Activated naive CD8-positive, alpha-beta T cell treated with anti-CD3 and anti-CD28 coated beads for 36 hours (primary cell): ENCODE measurements at regions not wholly inside any gene's neighbourhood (a gene's known extent, or its start where the extent isn't known, plus 50 kb on each side); places are given as distances from the start of the nearest gene placed in this dataset.

ENCODE experiments used
- DNase-seq: peaks from one replicate; pipeline ENCODE4 v3.0.0; 2021
- H3K27ac Mint-ChIP-seq: one replicate; pipeline ENCODE4 v1.8.0; 2022; ENCODE audit warnings: mild to moderate bottlenecking, moderate library complexity, mixed read lengths
- H3K27me3 Mint-ChIP-seq: one replicate; pipeline ENCODE4 v1.8.0; 2022; ENCODE audit warnings: mild to moderate bottlenecking, mixed read lengths
- H3K36me3 Mint-ChIP-seq: one replicate; pipeline ENCODE4 v1.8.0; 2021; ENCODE audit warnings: mild to moderate bottlenecking, mixed read lengths
- H3K4me1 Mint-ChIP-seq: one replicate; pipeline ENCODE4 v1.8.0; 2021; ENCODE audit warnings: mixed read lengths
- H3K4me3 Mint-ChIP-seq: one replicate; pipeline ENCODE4 v1.8.0; 2022; ENCODE audit warnings: mild to moderate bottlenecking, moderate library complexity, mixed read lengths
- H3K9me3 Mint-ChIP-seq: one replicate; pipeline ENCODE4 v1.8.0; 2022; ENCODE audit warnings: mixed read lengths

- H3K27me3 Mint-ChIP-seq: no peaks in the 10 kb centered on the region
- no peak overlapping the region for H3K27ac Mint-ChIP-seq
- H3K9me3 Mint-ChIP-seq: peaks cover 1% of the 10 kb centered on the region
- no peaks in the 10 kb centered on the region for H3K36me3 Mint-ChIP-seq
- no peak for DNase-seq
- no peak overlapping the region for H3K4me3 Mint-ChIP-seq
- H3K4me1 Mint-ChIP-seq: no peaks in the 10 kb centered on the region
Measured at GRCh38 chr2:17328161-17328560, 190.1 kb downstream of the RAD51AP2 start.

- no peaks in the 10 kb centered on the region for H3K4me1 Mint-ChIP-seq
- no peaks in the 10 kb centered on the region for H3K36me3 Mint-ChIP-seq
- peaks cover 1% of the 10 kb centered on the region for H3K9me3 Mint-ChIP-seq
- H3K27me3 Mint-ChIP-seq: no peaks in the 10 kb centered on the region
- no peak for DNase-seq
- no peak overlapping the region for H3K4me3 Mint-ChIP-seq
- no peak overlapping the region for H3K27ac Mint-ChIP-seq
Measured at GRCh38 chr2:17327649-17328048, 190.6 kb downstream of the RAD51AP2 start.

DNA sequence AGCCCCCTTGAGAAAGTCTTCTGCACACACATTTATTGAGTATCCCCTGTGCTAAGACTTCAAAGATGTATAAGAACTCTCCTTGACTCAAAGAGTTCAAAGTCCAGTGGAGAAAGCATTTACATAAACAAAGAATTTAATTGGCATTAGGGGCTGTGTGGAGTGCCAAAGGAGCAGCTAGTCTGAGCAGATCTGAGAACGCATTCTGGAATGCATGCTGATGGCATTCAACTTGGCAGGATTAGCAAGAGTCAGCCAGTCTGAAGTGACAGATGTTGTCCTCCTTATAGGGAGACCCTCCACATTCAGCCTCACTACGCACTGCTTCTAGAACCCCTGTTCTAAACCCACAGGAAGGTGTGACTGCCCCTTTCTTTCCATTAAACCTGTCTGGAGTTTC, 191.5 kb downstream of the RAD51AP2 start:
- Mint-ChIP-seq H3K27me3 (no peaks in the 10 kb centered on the region), H3K9me3 (peaks cover 1% of the 10 kb centered on the region), H3K36me3 (no peaks in the 10 kb centered on the region), H3K4me3 (no peak overlapping the region), H3K4me1 (no peaks in the 10 kb centered on the region), H3K27ac (no peak overlapping the region)
- DNase-seq: no peak

GRCh38 chr2:17323697-17324096, 194.5 kb downstream of the RAD51AP2 start:
- no peak for DNase-seq
- Mint-ChIP-seq H3K4me1 (no peaks in the 10 kb centered on the region), H3K27me3 (no peaks in the 10 kb centered on the region), H3K4me3 (no peak overlapping the region), H3K9me3 (peaks cover 1% of the 10 kb centered on the region), H3K36me3 (no peaks in the 10 kb centered on the region), H3K27ac (no peak overlapping the region)

GRCh38 chr2:17322461-17322860, 195.8 kb downstream of the RAD51AP2 start:
- Mint-ChIP-seq H3K36me3 (no peaks in the 10 kb centered on the region), H3K4me1 (no peaks in the 10 kb centered on the region), H3K27ac (no peak overlapping the region), H3K4me3 (no peak overlapping the region), H3K9me3 (peaks cover 1% of the 10 kb centered on the region), H3K27me3 (no peaks in the 10 kb centered on the region)
- no peak for DNase-seq

DNA sequence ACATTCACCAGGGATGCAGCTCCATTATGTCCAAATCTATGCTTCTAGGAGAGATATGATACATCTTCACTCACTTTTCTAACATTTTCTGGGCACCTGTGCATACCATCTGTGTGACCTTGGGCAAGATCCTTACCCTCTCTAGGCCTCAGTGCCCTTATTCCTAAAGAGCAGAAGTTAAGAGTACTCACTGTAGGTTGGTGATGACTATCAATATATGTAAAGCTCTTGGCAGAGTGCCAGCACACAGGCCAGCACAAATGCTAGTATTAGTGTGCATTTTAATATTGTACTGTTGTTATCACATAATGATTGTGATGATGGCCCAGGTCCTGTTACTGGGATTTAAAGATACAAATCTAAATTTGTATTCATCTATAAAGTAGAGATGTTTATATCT, 199.2 kb downstream of the RAD51AP2 start:
- H3K9me3 Mint-ChIP-seq: no peaks in the 10 kb centered on the region
- DNase-seq: no peak
- H3K27me3 Mint-ChIP-seq: no peaks in the 10 kb centered on the region
- H3K4me3 Mint-ChIP-seq: no peak overlapping the region
- no peaks in the 10 kb centered on the region for H3K36me3 Mint-ChIP-seq
- H3K27ac Mint-ChIP-seq: no peak overlapping the region
- no peaks in the 10 kb centered on the region for H3K4me1 Mint-ChIP-seq

GRCh38 chr2:17318013-17318412, 200.2 kb downstream of the RAD51AP2 start:
- Mint-ChIP-seq H3K4me3 (no peak overlapping the region), H3K4me1 (no peaks in the 10 kb centered on the region), H3K27me3 (no peaks in the 10 kb centered on the region), H3K27ac (no peak overlapping the region), H3K9me3 (no peaks in the 10 kb centered on the region), H3K36me3 (no peaks in the 10 kb centered on the region)
- no peak for DNase-seq

- H3K9me3 Mint-ChIP-seq: no peaks in the 10 kb centered on the region
- no peaks in the 10 kb centered on the region for H3K36me3 Mint-ChIP-seq
- H3K27me3 Mint-ChIP-seq: no peaks in the 10 kb centered on the region
- DNase-seq: no peak
- H3K4me1 Mint-ChIP-seq: no peaks in the 10 kb centered on the region
- no peak overlapping the region for H3K27ac Mint-ChIP-seq
- H3K4me3 Mint-ChIP-seq: no peak overlapping the region
Measured at GRCh38 chr2:17317439-17317976, 200.7 kb downstream of the RAD51AP2 start.

DNA sequence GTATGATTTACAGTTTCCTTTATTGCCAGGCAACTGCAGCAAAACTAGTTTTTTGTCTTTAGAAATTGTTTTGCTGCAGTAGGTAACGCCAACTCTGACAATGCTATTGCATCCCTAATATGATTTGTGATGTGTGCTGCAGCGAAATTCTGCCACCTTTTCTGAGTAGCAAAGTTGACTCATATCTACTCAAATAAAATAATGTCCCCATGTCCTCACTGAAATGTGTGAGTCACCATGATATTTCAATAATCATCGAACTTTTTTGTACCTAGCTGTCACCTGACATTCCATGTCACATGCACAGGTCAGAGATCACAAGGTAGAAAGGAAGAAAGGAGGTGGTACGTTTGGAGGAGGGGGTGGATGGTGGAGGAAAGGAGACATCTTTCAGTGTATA, 205.0 kb downstream of the RAD51AP2 start:
- Mint-ChIP-seq H3K4me3 (no peak overlapping the region), H3K9me3 (no peaks in the 10 kb centered on the region), H3K36me3 (no peaks in the 10 kb centered on the region), H3K4me1 (peaks cover 2% of the 10 kb centered on the region), H3K27ac (no peak overlapping the region), H3K27me3 (peaks cover 3% of the 10 kb centered on the region)
- no peak for DNase-seq

- no peaks in the 10 kb centered on the region for H3K9me3 Mint-ChIP-seq
- no peak overlapping the region for H3K4me3 Mint-ChIP-seq
- no peaks in the 10 kb centered on the region for H3K36me3 Mint-ChIP-seq
- no peak overlapping the region for H3K27ac Mint-ChIP-seq
- no peak for DNase-seq
- H3K4me1 Mint-ChIP-seq: peaks cover 2% of the 10 kb centered on the region
- H3K27me3 Mint-ChIP-seq: peaks cover 7% of the 10 kb centered on the region
Measured at GRCh38 chr2:17311771-17312511, 206.3 kb downstream of the RAD51AP2 start.

DNA sequence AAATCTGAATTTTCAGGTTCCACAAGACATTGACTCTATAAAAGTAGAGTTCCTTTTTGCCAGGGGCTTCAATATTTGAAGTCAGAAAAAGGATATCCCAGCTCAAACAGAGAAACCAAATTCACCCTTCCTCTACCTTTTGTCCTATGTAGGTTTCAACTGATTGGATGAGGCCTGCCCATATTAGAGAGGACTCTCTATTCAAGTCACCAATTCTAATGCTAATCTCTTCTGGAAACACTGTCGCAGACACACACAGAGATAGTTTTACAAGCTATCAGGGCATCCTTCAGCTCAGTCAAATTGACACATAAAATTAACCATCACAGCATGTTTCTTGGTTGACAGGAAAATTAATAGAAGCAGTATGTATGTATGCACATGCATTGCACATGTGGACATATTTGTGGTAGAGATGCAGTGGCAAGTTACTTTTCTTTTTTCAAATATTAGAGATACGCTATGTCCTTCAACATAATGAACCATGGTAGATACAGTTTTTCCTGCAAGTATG, 207.1 kb downstream of the RAD51AP2 start:
- Mint-ChIP-seq H3K27me3 (peaks cover 7% of the 10 kb centered on the region), H3K4me1 (peaks cover 2% of the 10 kb centered on the region), H3K27ac (no peak overlapping the region), H3K9me3 (no peaks in the 10 kb centered on the region), H3K36me3 (no peaks in the 10 kb centered on the region), H3K4me3 (no peak overlapping the region)
- no peak for DNase-seq

DNA sequence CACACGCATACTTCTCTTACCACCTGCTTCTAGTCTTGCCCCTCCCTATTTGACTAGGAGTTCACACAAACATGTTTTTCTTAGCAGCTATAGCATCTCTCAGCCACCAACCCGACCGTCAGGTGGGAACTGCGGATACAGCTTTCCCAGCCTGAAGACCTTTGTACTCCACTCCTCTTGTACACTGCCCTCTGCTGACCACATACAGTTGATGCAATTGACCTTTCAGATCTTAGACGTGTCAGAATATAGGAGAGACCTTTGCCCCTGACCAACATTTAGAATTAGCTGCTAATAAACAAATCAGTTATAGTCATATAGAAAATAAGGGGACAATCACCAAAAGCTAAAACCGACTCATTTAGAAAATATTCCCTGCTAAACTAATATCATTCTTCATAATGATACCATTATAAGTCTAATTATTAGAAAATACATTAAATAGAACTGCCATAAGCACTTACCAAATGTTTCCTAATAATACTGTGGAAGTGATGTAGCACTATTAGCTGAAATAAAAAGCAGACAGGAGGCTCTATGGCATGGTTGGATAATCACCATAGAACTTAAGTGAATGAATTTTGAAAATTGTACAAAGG, 208.4 kb downstream of the RAD51AP2 start:
- Mint-ChIP-seq H3K9me3 (no peaks in the 10 kb centered on the region), H3K4me1 (peaks cover 2% of the 10 kb centered on the region), H3K36me3 (no peaks in the 10 kb centered on the region), H3K4me3 (no peak overlapping the region), H3K27ac (no peak overlapping the region), H3K27me3 (peaks cover 7% of the 10 kb centered on the region)
- DNase-seq: no peak

DNA sequence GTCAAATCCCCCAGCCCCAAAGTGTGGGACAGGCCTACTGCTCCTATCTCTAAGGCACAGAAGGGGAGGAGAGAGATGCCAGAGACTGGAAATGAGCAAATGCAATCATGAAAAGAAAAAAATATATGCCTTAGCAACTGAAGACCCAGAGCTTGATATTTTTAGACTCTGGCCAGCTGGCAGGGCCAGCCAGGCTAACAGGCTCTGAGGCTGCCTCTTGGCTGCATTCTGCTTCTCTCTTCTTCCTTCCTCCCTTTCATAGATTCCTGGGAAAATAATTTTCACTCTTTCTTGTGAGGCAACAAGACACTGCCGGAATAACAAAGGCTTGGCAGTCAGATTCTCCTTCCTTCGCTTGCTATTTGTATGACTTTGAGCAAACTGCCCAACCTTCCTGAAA, 209.1 kb downstream of the RAD51AP2 start:
- H3K27me3 Mint-ChIP-seq: peaks cover 7% of the 10 kb centered on the region
- H3K4me3 Mint-ChIP-seq: no peak overlapping the region

DNA sequence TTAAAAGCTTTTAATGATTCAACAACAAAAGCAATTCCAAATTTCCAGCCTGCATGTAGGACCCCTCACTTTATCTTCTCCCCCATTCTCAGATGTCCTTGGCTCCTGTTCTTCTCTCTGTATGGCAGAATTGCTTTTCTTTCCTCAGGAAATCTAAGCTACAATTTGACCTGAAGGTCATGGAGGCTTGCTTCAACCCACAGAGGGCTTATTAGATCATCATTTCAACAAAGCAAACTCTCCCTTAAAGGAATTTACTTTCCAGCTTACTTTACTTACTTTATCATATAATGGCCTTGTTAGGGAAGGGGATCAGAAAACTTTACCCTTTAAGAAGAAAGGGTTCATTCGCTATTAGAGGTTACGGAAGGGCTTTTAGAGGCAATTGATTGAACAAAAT, 211.5 kb downstream of the RAD51AP2 start:
- Mint-ChIP-seq H3K4me1 (no peaks in the 10 kb centered on the region), H3K4me3 (no peak overlapping the region), H3K9me3 (peaks cover 1% of the 10 kb centered on the region), H3K36me3 (no peaks in the 10 kb centered on the region), H3K27ac (no peak overlapping the region), H3K27me3 (peaks cover 7% of the 10 kb centered on the region)
- DNase-seq: no peak

More for the DNA sequence above, 209.1 kb downstream of the RAD51AP2 start:
- Mint-ChIP-seq H3K9me3 (no peaks in the 10 kb centered on the region), H3K4me1 (peaks cover 2% of the 10 kb centered on the region), H3K27ac (no peak overlapping the region), H3K36me3 (no peaks in the 10 kb centered on the region)
- no peak for DNase-seq

DNA sequence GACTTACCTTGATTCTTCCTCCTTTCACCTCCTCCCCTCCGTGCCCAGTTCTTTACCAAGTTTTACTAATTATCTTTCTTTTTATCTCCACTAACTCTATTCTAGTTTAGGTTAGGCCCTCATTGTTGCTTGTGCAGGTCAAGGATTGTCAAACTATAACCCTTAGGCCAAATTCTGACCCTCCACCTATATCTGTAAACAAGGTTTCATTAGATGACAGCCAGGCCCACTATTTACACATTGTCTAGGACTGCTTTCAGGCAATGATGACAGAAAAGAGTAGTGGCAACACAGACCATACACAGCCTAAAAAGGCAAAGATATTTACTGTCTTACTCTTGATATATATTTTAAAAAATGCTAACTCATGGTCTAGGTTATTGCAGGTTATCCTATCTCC, 212.0 kb downstream of the RAD51AP2 start:
- Mint-ChIP-seq H3K27me3 (peaks cover 7% of the 10 kb centered on the region), H3K4me3 (no peak overlapping the region), H3K9me3 (peaks cover 1% of the 10 kb centered on the region), H3K27ac (no peak overlapping the region), H3K4me1 (no peaks in the 10 kb centered on the region), H3K36me3 (no peaks in the 10 kb centered on the region)
- DNase-seq: no peak

GRCh38 chr2:17303521-17303920, 214.7 kb downstream of the RAD51AP2 start:
- peaks cover 1% of the 10 kb centered on the region for H3K9me3 Mint-ChIP-seq
- no peak overlapping the region for H3K27ac Mint-ChIP-seq
- no peak overlapping the region for H3K4me3 Mint-ChIP-seq
- no peaks in the 10 kb centered on the region for H3K4me1 Mint-ChIP-seq
- no peaks in the 10 kb centered on the region for H3K36me3 Mint-ChIP-seq
- no peak for DNase-seq
- peaks cover 4% of the 10 kb centered on the region for H3K27me3 Mint-ChIP-seq
